SU-DHL-6 (cell line): ENCODE measurements at regions not wholly inside any gene's neighbourhood (a gene's known extent, or its start where the extent isn't known, plus 50 kb on each side); places are given as distances from the start of the nearest gene placed in this dataset.
A peak's percentile ranks its signal among the peaks of the same experiment; 100 is the strongest.
"Not testable (repeated sequence)": the region's sequence is repeated elsewhere in the genome, so short reads cannot be mapped to it uniquely, and the experiment has no call there.

Experiments
- H2AFZ ChIP-seq: fragments of 200-600 bp; sonication (generic); 2 replicates; pipeline ENCODE4 v1.6.1; 2014; ENCODE audit warnings: low read depth, mild to moderate bottlenecking, moderate library complexity, mixed read lengths, antibody characterized with exemption, low read length; ENCODE audit not compliant: severe bottlenecking
- H3F3A ChIP-seq: fragments of 200-600 bp; shearing (Covaris generic); 2 replicates; pipeline ENCODE4 v1.6.0; 2016; ENCODE audit warnings: antibody characterized with exemption, mild to moderate bottlenecking; ENCODE audit not compliant: insufficient read depth
- H3K27ac ChIP-seq: fragments of 200-600 bp; sonication (generic); 2 replicates; pipeline ENCODE4 v1.5.1; 2016; ENCODE audit warnings: low read depth, mild to moderate bottlenecking, low read length, moderate library complexity, mixed read lengths
- H3K27me3 ChIP-seq: fragments of 200-600 bp; sonication (generic), shearing (Covaris generic); 2 replicates; pipeline ENCODE4 v1.6.0; 2014; ENCODE audit warnings: mild to moderate bottlenecking, low read length
- H3K36me3 ChIP-seq: fragments of 200-600 bp; sonication (generic); 2 replicates; pipeline ENCODE4 v1.6.1; 2014; ENCODE audit warnings: mild to moderate bottlenecking, low read length, mixed read lengths
- H3K4me2 ChIP-seq: fragments of 300-600, 200-600 bp; shearing (Covaris generic), sonication (generic); 2 replicates; pipeline ENCODE4 v1.6.0; 2014; ENCODE audit warnings: low read length, low read depth, mild to moderate bottlenecking; ENCODE audit not compliant: poor library complexity, severe bottlenecking
- H3K4me3 ChIP-seq: fragments of 200-600 bp; sonication (generic); 2 replicates; pipeline ENCODE4 v1.5.1; 2014; ENCODE audit warnings: antibody characterized with exemption, low read length, mild to moderate bottlenecking, mixed read lengths; ENCODE audit not compliant: insufficient read depth, poor library complexity, severe bottlenecking
- H3K79me2 ChIP-seq: fragments of 200-600 bp; sonication (generic); 2 replicates; pipeline ENCODE4 v1.6.1; 2014; ENCODE audit warnings: mild to moderate bottlenecking, low read length, moderate library complexity; ENCODE audit not compliant: insufficient read depth
- H3K9ac ChIP-seq: fragments of 200-600 bp; sonication (generic); 2 replicates; pipeline ENCODE4 v1.7.0; 2014; ENCODE audit warnings: mild to moderate bottlenecking, low read length
- H3K9me2 ChIP-seq: fragments of 200-600 bp; sonication (generic); replicated peaks from 2 replicates; pipeline ENCODE4 v1.6.1; 2014; ENCODE audit warnings: low read length; ENCODE audit not compliant: insufficient read depth
- H3K9me3 ChIP-seq: fragments of 200-600 bp; sonication (generic); 2 replicates; pipeline ENCODE4 v1.6.1; 2014; ENCODE audit warnings: low read length, mixed read lengths; ENCODE audit not compliant: insufficient read depth
- H4K20me1 ChIP-seq: fragments of 200-600 bp; sonication (generic); 2 replicates; pipeline ENCODE4 v1.6.1; 2014; ENCODE audit warnings: low read depth, mild to moderate bottlenecking, antibody characterized with exemption, low read length, moderate library complexity, mixed read lengths
- CTCF ChIP-seq: fragments of 200-600 bp; sonication (generic); IDR thresholded peaks from one replicate; pipeline ENCODE4 v1.5.1; 2017; ENCODE audit warnings: antibody characterized with exemption, mild to moderate bottlenecking, low read length, moderate library complexity; ENCODE audit not compliant: insufficient read depth, poor library complexity, severe bottlenecking
- EZH2phosphoT487 ChIP-seq: fragments of 200-600 bp; sonication (generic), shearing (Covaris generic); conservative IDR thresholded peaks from 2 replicates; pipeline ENCODE4 v1.6.1; 2018; ENCODE audit warnings: mild to moderate bottlenecking, antibody characterized with exemption, low read length, moderate library complexity, mixed read lengths

GRCh38 chr2:154960802-154961583 is 262.5 kb downstream of the KCNJ3 start:
- no peaks in the 10 kb centered on the region for H3K36me3 ChIP-seq
- H3K27me3 ChIP-seq, result no peaks in the 10 kb centered on the region
- H3K4me3 ChIP-seq, result no peak overlapping the region
- peak overlapping the region; percentile 62 for H2AFZ ChIP-seq
- H3K9ac ChIP-seq, result no peak overlapping the region
- TF ChIP-seq EZH2phosphoT487 (no peak), CTCF (no peak)
- no peaks in the 10 kb centered on the region for H3K9me3 ChIP-seq
- no peaks in the 10 kb centered on the region for H3K9me2 ChIP-seq
- H3K27ac ChIP-seq, result no peak overlapping the region
- no peaks in the 10 kb centered on the region for H4K20me1 ChIP-seq
- no peaks in the 10 kb centered on the region for H3K79me2 ChIP-seq
- no peaks in the 10 kb centered on the region for H3F3A ChIP-seq
- peak overlapping the region; percentile 43 for H3K4me2 ChIP-seq

- Histone ChIP-seq H3K27ac (no peak overlapping the region), H3F3A (no peaks in the 10 kb centered on the region), H3K9ac (no peak overlapping the region), H4K20me1 (no peaks in the 10 kb centered on the region), H3K4me3 (no peak overlapping the region), H3K9me2 (no peaks in the 10 kb centered on the region), H3K27me3 (no peaks in the 10 kb centered on the region), H2AFZ (no peak overlapping the region), H3K4me2 (no peak overlapping the region), H3K9me3 (no peaks in the 10 kb centered on the region), H3K36me3 (no peaks in the 10 kb centered on the region), H3K79me2 (no peaks in the 10 kb centered on the region)
- TF ChIP-seq CTCF (no peak), EZH2phosphoT487 (no peak)
These were observed 254.0 kb downstream of the KCNJ3 start for GRCh38 chr2:154952346-154952980.

- not testable (repeated sequence) for H3F3A ChIP-seq, H3K4me2 ChIP-seq, H3K36me3 ChIP-seq, H4K20me1 ChIP-seq, H3K79me2 ChIP-seq, H3K27ac ChIP-seq, H3K9me2 ChIP-seq, H3K9me3 ChIP-seq, H2AFZ ChIP-seq, H3K9ac ChIP-seq, H3K27me3 ChIP-seq, H3K4me3 ChIP-seq
These were observed 248.9 kb downstream of the KCNJ3 start for GRCh38 chr2:154947416-154947815.

GRCh38 chr2:154945984-154946383 is 247.5 kb downstream of the KCNJ3 start:
- Histone ChIP-seq H3K79me2 (no peaks in the 10 kb centered on the region), H3K27ac (no peak overlapping the region), H3K9me3 (no peaks in the 10 kb centered on the region), H3K4me2 (no peak overlapping the region), H3K9ac (no peak overlapping the region), H3K9me2 (no peaks in the 10 kb centered on the region), H3K36me3 (no peaks in the 10 kb centered on the region), H3F3A (no peaks in the 10 kb centered on the region), H2AFZ (no peak overlapping the region), H4K20me1 (no peaks in the 10 kb centered on the region), H3K4me3 (no peak overlapping the region), H3K27me3 (no peaks in the 10 kb centered on the region)
- no peak for TF ChIP-seq EZH2phosphoT487
- no peak for TF ChIP-seq CTCF
